ENCODE measurements at regions not wholly inside any gene's neighbourhood (a gene's known extent, or its start where the extent isn't known, plus 50 kb on each side); places are given as distances from the start of the nearest gene placed in this dataset.
"Not testable (repeated sequence)": the region's sequence is repeated elsewhere in the genome, so short reads cannot be mapped to it uniquely, and the experiment has no call there.

GRCh38 chr16:8113843-8114242 lies 476.5 kb downstream of the TMEM114 start:
- DNase-seq (ENCODE audit: low read depth in 3 of 3) = no peak

GRCh38 chr16:8110572-8111514 lies 479.5 kb downstream of the TMEM114 start:
- no peak for DNase-seq (ENCODE audit: low read depth in 3 of 3)

GRCh38 chr16:8109510-8110369 lies 480.6 kb downstream of the TMEM114 start:
- DNase-seq (ENCODE audit: low read depth in 3 of 3) = no peak

- DNase-seq (ENCODE audit: low read depth in 3 of 3) = no peak
Observed at GRCh38 chr16:8108991-8109509, 481.3 kb downstream of the TMEM114 start.

GRCh38 chr16:8107296-8107695 lies 483.0 kb downstream of the TMEM114 start:
- DNase-seq (ENCODE audit: low read depth in 3 of 3) = no peak

- no peak for DNase-seq (ENCODE audit: low read depth in 3 of 3)
Observed at GRCh38 chr16:8103649-8104289, 486.5 kb downstream of the TMEM114 start.

- DNase-seq (ENCODE audit: low read depth in 3 of 3) = no peak
Observed at GRCh38 chr16:8099586-8099985, 490.7 kb downstream of the TMEM114 start.

GRCh38 chr16:8098947-8099512 lies 491.3 kb downstream of the TMEM114 start:
- no peak for DNase-seq (ENCODE audit: low read depth in 3 of 3)

GRCh38 chr16:8096211-8096610 lies 494.1 kb downstream of the TMEM114 start:
- no peak for DNase-seq (ENCODE audit: low read depth in 3 of 3)

- DNase-seq (ENCODE audit: low read depth in 3 of 3) = no peak
Observed at GRCh38 chr16:8094696-8095095, 495.6 kb downstream of the TMEM114 start.

GRCh38 chr16:8088820-8089338 lies 501.4 kb downstream of the TMEM114 start:
- no peak for DNase-seq (ENCODE audit: low read depth in 3 of 3)

- DNase-seq (ENCODE audit: low read depth in 3 of 3) = no peak
Observed at GRCh38 chr16:8087597-8088289, 502.6 kb downstream of the TMEM114 start.

- DNase-seq (ENCODE audit: low read depth in 3 of 3) = no peak
Observed at GRCh38 chr16:8087146-8087545, 503.2 kb downstream of the TMEM114 start.

- no peak for DNase-seq (ENCODE audit: low read depth in 3 of 3)
Observed at GRCh38 chr16:8084882-8085281, 505.4 kb downstream of the TMEM114 start.

- DNase-seq (ENCODE audit: low read depth in 3 of 3) = no peak
Observed at GRCh38 chr16:8084302-8084701, 506.0 kb downstream of the TMEM114 start.

GRCh38 chr16:8083560-8083959 lies 506.8 kb downstream of the TMEM114 start:
- no peak for DNase-seq (ENCODE audit: low read depth in 3 of 3)

- no peak for DNase-seq (ENCODE audit: low read depth in 3 of 3)
Observed at GRCh38 chr16:8080817-8081216, 509.5 kb downstream of the TMEM114 start.

- no peak for DNase-seq (ENCODE audit: low read depth in 3 of 3)
Observed at GRCh38 chr16:8075271-8075670, 515.0 kb downstream of the TMEM114 start.

- DNase-seq (ENCODE audit: low read depth in 3 of 3) = no peak
Observed at GRCh38 chr16:8070506-8070905, 519.8 kb downstream of the TMEM114 start.

GRCh38 chr16:8068225-8068624 lies 522.1 kb downstream of the TMEM114 start:
- not testable (repeated sequence) for DNase-seq (ENCODE audit: low read depth in 3 of 3)

- no peak for DNase-seq (ENCODE audit: low read depth in 3 of 3)
Observed at GRCh38 chr16:8063159-8063558, 527.2 kb downstream of the TMEM114 start.
